ENCODE measurements at regions not wholly inside any gene's neighbourhood (a gene's known extent, or its start where the extent isn't known, plus 50 kb on each side); places are given as distances from the start of the nearest gene placed in this dataset.

DNA sequence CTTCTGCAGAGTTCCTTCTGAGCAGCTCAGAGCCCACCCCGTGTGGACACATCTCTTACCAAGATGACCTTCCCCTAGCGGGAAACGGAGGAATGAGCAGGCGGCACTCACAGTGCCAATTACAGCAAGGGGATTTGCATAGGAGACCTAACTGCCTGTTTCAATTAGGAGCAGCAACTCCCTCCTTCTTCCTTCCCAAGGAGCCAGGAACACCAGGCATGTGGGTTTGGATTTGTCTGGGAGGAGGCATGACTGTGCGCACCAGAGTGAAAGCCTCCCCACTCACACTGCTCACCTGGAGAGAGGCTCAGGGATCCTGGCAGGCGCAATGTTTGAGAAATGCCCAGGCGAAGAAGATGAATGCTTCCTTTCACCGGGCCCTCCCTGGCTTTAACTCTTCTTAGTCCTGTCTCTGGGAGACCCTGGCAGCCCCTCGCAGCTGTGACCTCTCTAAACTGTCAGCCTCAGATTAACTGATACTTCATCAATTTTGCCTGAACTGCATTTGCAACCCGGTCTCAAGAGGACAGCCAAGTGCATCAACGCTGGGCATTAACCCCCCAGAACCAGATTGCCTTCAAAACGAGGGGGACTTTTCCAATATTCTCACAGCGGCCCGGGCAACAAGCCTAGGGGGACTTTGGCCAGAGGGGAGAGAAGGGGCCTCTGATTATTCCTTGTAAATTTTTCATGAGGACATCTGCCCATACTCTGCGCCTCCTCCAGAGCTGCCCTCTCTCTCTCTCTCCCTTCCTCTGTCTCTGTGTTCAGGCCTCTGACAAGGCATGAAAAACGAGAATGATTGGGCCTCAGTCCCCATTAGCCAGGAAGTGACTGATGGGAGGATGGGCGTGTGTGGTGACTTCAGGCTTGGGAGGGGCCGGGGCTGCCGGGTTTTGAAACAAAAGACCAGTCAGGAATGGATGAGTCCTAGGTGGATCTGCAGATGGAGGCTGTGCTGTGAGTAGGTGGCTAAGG lies 93.8 kb downstream of the CMPK2 start:
- TF ChIP-seq, protein P1, sequence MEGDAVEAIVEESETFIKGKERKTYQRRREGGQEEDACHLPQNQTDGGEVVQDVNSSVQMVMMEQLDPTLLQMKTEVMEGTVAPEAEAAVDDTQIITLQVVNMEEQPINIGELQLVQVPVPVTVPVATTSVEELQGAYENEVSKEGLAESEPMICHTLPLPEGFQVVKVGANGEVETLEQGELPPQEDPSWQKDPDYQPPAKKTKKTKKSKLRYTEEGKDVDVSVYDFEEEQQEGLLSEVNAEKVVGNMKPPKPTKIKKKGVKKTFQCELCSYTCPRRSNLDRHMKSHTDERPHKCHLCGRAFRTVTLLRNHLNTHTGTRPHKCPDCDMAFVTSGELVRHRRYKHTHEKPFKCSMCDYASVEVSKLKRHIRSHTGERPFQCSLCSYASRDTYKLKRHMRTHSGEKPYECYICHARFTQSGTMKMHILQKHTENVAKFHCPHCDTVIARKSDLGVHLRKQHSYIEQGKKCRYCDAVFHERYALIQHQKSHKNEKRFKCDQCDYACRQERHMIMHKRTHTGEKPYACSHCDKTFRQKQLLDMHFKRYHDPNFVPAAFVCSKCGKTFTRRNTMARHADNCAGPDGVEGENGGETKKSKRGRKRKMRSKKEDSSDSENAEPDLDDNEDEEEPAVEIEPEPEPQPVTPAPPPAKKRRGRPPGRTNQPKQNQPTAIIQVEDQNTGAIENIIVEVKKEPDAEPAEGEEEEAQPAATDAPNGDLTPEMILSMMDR (IDR thresholded peaks at IDR 0.05; ENCODE audit: borderline replicate concordance, insufficient read depth, low read depth, low read length): no peak
- H3K4me3 ChIP-seq (ENCODE audit: low read depth, low read length): no peak overlapping the region

DNA sequence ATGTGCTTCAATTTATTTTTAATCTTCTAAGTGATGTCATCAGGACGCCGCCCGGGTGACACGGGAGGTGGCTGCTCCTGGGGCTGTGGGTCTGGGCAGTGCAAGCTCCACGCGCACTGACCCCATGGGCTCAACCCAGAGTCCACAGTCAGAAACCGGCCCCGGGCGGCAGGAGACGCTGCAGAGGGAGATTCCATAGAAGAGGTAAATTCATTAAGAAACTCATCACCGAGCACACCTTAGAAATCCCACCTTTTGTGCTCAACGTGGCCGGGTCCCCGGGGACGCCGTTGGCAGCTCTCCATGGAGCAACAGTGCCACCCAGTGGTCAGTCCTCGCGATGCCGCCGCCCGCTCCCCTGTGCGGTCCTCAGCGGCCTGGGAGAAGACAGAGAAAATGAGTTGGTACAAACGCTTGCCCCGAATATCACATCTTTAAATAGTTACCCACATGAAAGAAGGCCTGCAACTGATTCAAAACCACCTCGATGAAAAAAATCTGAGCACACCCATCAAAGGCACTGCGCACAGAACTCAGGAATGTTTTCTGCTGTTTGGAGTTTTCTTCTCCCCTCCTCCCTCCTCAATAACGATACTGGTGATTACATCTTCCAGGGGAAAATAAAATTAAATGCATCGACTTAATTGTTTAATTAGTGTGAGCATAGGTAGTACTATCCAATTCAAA lies 92.6 kb downstream of the CMPK2 start:
- no peak overlapping the region for H3K4me3 ChIP-seq (ENCODE audit: low read depth, low read length)
- TF ChIP-seq, protein P1 (IDR thresholded peaks at IDR 0.05; ENCODE audit: borderline replicate concordance, insufficient read depth, low read depth, low read length): peak; percentile 96

DNA sequence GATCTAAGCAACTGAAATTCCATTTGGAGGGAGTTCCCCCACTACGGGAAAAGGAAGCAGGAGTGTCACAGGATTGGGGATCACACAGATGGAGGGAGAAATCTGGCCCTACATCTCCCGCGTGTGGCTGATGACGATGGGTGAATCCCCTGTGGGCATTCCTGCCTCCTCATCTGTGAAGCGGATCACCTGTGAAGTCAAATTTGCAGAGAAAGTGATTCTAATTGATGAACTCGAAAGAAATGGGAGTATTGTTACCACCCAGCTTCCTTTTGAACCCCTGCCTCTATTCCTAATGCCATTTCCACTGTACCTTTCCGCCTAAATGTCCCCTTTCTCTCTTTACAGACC lies 92.0 kb downstream of the CMPK2 start:
- no peak overlapping the region for H3K4me3 ChIP-seq (ENCODE audit: low read depth, low read length)

DNA sequence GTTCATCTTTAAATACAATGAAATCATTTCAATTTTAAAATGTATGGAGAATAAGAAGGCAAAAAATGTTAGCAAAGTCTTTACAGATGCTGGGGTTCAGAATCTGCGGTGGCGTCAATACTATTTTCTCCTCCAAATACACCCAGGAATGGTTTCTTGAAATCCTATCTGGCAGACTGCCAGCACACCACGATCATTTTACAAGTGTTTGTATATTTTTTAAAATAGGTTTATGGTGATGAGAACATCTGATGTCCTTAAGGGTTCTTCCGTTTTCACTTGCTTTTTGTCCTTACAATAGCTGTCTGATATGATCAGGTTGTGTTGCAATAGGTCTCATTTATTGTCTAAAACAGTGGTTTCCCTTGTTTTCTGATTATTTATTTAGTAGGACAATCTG lies 89.6 kb downstream of the CMPK2 start:
- TF ChIP-seq, protein P1 (IDR thresholded peaks at IDR 0.05; ENCODE audit: borderline replicate concordance, insufficient read depth, low read depth, low read length): no peak
- no peak overlapping the region for H3K4me3 ChIP-seq (ENCODE audit: low read depth, low read length)

More for the DNA sequence above, 92.0 kb downstream of the CMPK2 start:
- TF ChIP-seq, protein P1 (IDR thresholded peaks at IDR 0.05; ENCODE audit: borderline replicate concordance, insufficient read depth, low read depth, low read length): no peak

DNA sequence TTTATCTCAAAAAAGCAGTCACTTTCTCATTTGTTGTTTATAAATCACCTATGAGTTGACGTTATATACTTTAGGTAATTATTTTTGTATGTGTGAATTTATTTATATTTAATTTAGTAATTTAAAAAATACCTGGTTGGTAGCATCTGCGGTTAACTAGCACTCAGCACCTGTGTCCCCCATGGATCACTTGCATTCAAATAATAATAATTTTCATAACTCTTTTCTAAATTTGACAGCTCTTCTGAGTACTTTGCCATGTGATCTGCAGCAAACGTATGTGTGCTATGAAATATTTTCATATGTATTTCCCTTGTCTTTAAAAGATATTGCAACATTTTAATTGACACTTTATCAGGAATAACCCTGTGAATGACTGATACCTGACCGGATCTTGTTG lies 88.1 kb downstream of the CMPK2 start:
- no peak overlapping the region for H3K4me3 ChIP-seq (ENCODE audit: low read depth, low read length)
- TF ChIP-seq, protein P1 (IDR thresholded peaks at IDR 0.05; ENCODE audit: borderline replicate concordance, insufficient read depth, low read depth, low read length): no peak

DNA sequence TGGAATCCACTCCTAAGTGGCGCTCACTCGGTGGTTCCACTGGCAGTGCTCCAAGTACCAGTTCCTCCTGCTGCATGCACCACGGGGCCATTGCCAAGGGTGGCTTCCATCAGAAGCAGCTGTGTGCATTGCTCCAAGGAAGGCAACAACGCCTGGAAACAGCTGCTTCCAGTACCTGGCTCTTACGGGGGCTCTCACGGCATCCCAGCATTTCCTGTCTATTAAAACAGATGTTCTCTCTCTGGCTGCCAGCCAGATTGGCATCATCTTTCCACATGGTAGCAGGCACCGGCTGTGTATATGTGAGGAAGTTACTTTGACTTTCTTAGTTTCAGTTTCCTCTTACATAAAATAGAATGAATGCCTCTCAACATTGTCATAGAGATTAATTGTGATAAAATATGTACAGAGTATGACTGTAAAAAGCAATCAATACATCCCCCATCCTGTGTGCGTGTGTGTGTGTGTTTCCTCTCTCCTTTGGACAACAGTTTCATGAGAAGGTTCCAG lies 84.9 kb downstream of the CMPK2 start:
- TF ChIP-seq, protein P1 (IDR thresholded peaks at IDR 0.05; ENCODE audit: borderline replicate concordance, insufficient read depth, low read depth, low read length): no peak
- H3K4me3 ChIP-seq (ENCODE audit: low read depth, low read length): no peak overlapping the region

Data from GM12875 (cell line).